H1 (cell line): ENCODE measurements at regions not wholly inside any gene's neighbourhood (a gene's known extent, or its start where the extent isn't known, plus 50 kb on each side); places are given as distances from the start of the nearest gene placed in this dataset.

Source experiments
- CBX5 ChIP-seq: fragments of 300-800, 300-1000 bp; sonication (generic); IDR thresholded peaks from 2 replicates; pipeline ENCODE4 v1.7.1; 2016; ENCODE audit warnings: antibody characterized with exemption, low read length, low read depth
- CTCF ChIP-seq, 3 experiments: IDR thresholded peaks; 1 replicate in 2 of 3; 2 replicates in 1 of 3; pipeline versions ENCODE4 v1.5.1 to v1.6.1; 2011; ENCODE audit warnings: low read length in 3 of 3, mild to moderate bottlenecking in 3 of 3, inconsistent platforms in 2 of 3, low read depth in 1 of 3, moderate library complexity in 1 of 3; ENCODE audit not compliant: insufficient read depth in 1 of 3; ENCODE audit errors: control extremely low read depth in 1 of 3
- EP300 ChIP-seq, 2 experiments: IDR thresholded peaks; 1 replicate in 1 of 2; 2 replicates in 1 of 2; pipeline ENCODE4 v1.6.1; 2011 to 2012; ENCODE audit warnings: low read depth in 2 of 2, low read length in 2 of 2, mild to moderate bottlenecking in 2 of 2, borderline replicate concordance in 1 of 2, inconsistent platforms in 1 of 2, moderate library complexity in 1 of 2
- EZH2 ChIP-seq: fragments of 200-600 bp; sonication (generic); IDR thresholded peaks from 2 replicates; pipeline ENCODE4 v1.7.1; 2012; ENCODE audit warnings: low read depth, mild to moderate bottlenecking, moderate library complexity, low read length, inconsistent platforms; ENCODE audit not compliant: severe bottlenecking
- POLR2A ChIP-seq, 2 experiments: IDR thresholded peaks; 1 replicate in 1 of 2; 2 replicates in 1 of 2; pipeline ENCODE4 v1.6.1; 2011; ENCODE audit warnings: low read depth in 2 of 2, low read length in 2 of 2, mild to moderate bottlenecking in 2 of 2; ENCODE audit errors: control extremely low read depth in 1 of 2
- POU5F1 ChIP-seq: IDR thresholded peaks from 2 replicates; pipeline ENCODE4 v1.6.1; 2011; ENCODE audit warnings: low read depth, mild to moderate bottlenecking, low read length, moderate library complexity
- RAD21 ChIP-seq, 2 experiments: IDR thresholded peaks in 1 of 2; conservative IDR thresholded peaks in 1 of 2; 2 replicates each; pipeline ENCODE4 v1.6.1; 2011; ENCODE audit warnings: low read depth in 2 of 2, low read length in 2 of 2, improper control_type of control experiment in 1 of 2, inconsistent platforms in 1 of 2, mild to moderate bottlenecking in 1 of 2, moderate library complexity in 1 of 2
- RFX5 ChIP-seq: IDR thresholded peaks from 2 replicates; pipeline ENCODE4 v1.6.1; 2011; ENCODE audit warnings: low read depth, low read length, improper control_type of control experiment, borderline replicate concordance
- SIX5 ChIP-seq: IDR thresholded peaks from 2 replicates; pipeline ENCODE4 v1.6.1; 2011; ENCODE audit warnings: mild to moderate bottlenecking, low read depth, low read length
- TBP ChIP-seq: IDR thresholded peaks from 2 replicates; pipeline ENCODE4 v1.6.1; 2011; ENCODE audit warnings: low read depth, low read length, improper control_type of control experiment
- TEAD4 ChIP-seq: IDR thresholded peaks from 2 replicates; pipeline ENCODE4 v1.6.1; 2012; ENCODE audit warnings: low read depth, low read length, inconsistent platforms, mixed read lengths
- TF ChIP-seq, protein P1 (sequence below): IDR thresholded peaks from 2 replicates; pipeline ENCODE4 v1.6.1; 2012; ENCODE audit warnings: inconsistent platforms
- TF ChIP-seq, protein P2 (sequence below): IDR thresholded peaks from 2 replicates; pipeline ENCODE4 v1.6.1; 2012; ENCODE audit warnings: low read length, inconsistent platforms

DNA sequence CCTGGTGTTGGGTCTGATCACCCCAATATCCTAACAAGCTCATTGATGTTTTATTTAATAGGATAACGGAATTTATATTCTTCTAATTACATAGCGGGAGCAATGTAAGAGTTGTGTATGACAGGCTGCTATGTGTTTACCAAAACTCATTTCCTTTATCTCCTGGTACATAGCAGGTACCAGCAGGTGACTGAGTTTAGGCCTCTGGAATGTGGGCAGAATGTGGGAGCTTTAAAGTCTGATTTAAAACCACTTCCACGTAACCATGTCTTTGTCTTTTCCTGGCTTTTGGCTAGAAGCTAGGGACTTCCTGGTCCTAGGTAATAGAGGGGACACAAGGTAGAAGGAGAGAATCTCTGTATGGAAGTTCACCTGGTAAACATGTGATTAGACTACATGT, 504.6 kb upstream of the SYNCRIP start:
- no peak for TF ChIP-seq EZH2
- TF ChIP-seq CTCF (IDR thresholded peaks at IDR 0.05; ENCODE audit: control extremely low read depth in 1 of 3, insufficient read depth in 1 of 3, low read depth in 1 of 3, low read length in 3 of 3), result no peak
- TF ChIP-seq, protein P1, sequence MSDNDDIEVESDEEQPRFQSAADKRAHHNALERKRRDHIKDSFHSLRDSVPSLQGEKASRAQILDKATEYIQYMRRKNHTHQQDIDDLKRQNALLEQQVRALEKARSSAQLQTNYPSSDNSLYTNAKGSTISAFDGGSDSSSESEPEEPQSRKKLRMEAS, result no peak
- no peak for TF ChIP-seq EP300 (IDR thresholded peaks at IDR 0.05; ENCODE audit: borderline replicate concordance in 1 of 2, low read depth in 2 of 2, low read length in 2 of 2)
- TF ChIP-seq TBP, result no peak
- TF ChIP-seq POU5F1, result no peak
- no peak for TF ChIP-seq TEAD4
- no peak for TF ChIP-seq SIX5
- TF ChIP-seq, protein P2, sequence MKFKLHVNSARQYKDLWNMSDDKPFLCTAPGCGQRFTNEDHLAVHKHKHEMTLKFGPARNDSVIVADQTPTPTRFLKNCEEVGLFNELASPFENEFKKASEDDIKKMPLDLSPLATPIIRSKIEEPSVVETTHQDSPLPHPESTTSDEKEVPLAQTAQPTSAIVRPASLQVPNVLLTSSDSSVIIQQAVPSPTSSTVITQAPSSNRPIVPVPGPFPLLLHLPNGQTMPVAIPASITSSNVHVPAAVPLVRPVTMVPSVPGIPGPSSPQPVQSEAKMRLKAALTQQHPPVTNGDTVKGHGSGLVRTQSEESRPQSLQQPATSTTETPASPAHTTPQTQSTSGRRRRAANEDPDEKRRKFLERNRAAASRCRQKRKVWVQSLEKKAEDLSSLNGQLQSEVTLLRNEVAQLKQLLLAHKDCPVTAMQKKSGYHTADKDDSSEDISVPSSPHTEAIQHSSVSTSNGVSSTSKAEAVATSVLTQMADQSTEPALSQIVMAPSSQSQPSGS, result no peak
- TF ChIP-seq RFX5, result no peak
- no peak for TF ChIP-seq CBX5
- TF ChIP-seq POLR2A (IDR thresholded peaks at IDR 0.05; ENCODE audit: control extremely low read depth in 1 of 2, low read depth in 2 of 2, low read length in 2 of 2), result no peak
- no peak for TF ChIP-seq RAD21 (IDR thresholded peaks at IDR 0.05 in 1 of 2, conservative IDR thresholded peaks at IDR 0.05 in 1 of 2; ENCODE audit: low read depth in 2 of 2, low read length in 2 of 2)
